ENCODE measurements at regions not wholly inside any gene's neighbourhood (a gene's known extent, or its start where the extent isn't known, plus 50 kb on each side); places are given as distances from the start of the nearest gene placed in this dataset.

GRCh38 chr4:96523611-96524010 lies 683.7 kb downstream of the PDHA2 start:
- intact Hi-C loops (cut with DNase I; ENCODE audit: low total_unique reads) = no loop called here
- no peak overlapping the region for H3K4me3 ChIP-seq (ENCODE audit: low read depth, poor library complexity, severe bottlenecking)
- no peak for DNase-seq (ENCODE audit: low spot score in 2 of 2)
- 51 to 65% methylated on average over 5 of the region's 5 CpGs for WGBS, 2 donors
- TF ChIP-seq POLR2A (IDR thresholded peaks at IDR 0.05) (no peak), CTCF (IDR thresholded peaks at IDR 0.05) (no peak)

- DNase-seq (ENCODE audit: low spot score in 2 of 2) = no peak
- H3K4me3 ChIP-seq (ENCODE audit: low read depth, poor library complexity, severe bottlenecking) = no peak overlapping the region
- TF ChIP-seq CTCF (IDR thresholded peaks at IDR 0.05) (no peak), POLR2A (IDR thresholded peaks at IDR 0.05) (no peak)
- 75 to 83% methylated on average over 10 to 12 of the region's 12 CpGs for WGBS, 2 donors
- intact Hi-C loops (cut with DNase I; ENCODE audit: low total_unique reads) = no loop called here
These were observed 684.5 kb downstream of the PDHA2 start for GRCh38 chr4:96524311-96524875.

GRCh38 chr4:96525898-96526297 lies 686.0 kb downstream of the PDHA2 start:
- no peak for DNase-seq (ENCODE audit: low spot score in 2 of 2)
- TF ChIP-seq POLR2A (IDR thresholded peaks at IDR 0.05) (no peak), CTCF (IDR thresholded peaks at IDR 0.05) (no peak)
- H3K4me3 ChIP-seq (ENCODE audit: low read depth, poor library complexity, severe bottlenecking) = no peak overlapping the region
- intact Hi-C loops (cut with DNase I; ENCODE audit: low total_unique reads) = no loop called here

GRCh38 chr4:96526625-96527024 lies 686.7 kb downstream of the PDHA2 start:
- DNase-seq (ENCODE audit: low spot score in 2 of 2) = no peak
- TF ChIP-seq CTCF (IDR thresholded peaks at IDR 0.05) (no peak), POLR2A (IDR thresholded peaks at IDR 0.05) (no peak)
- H3K4me3 ChIP-seq (ENCODE audit: low read depth, poor library complexity, severe bottlenecking) = no peak overlapping the region
- 38 to 48% methylated on average over 1 of the region's 1 CpG for WGBS, 2 donors
- intact Hi-C loops (cut with DNase I; ENCODE audit: low total_unique reads) = no loop called here

- DNase-seq (ENCODE audit: low spot score in 2 of 2) = no peak
- H3K4me3 ChIP-seq (ENCODE audit: low read depth, poor library complexity, severe bottlenecking) = no peak overlapping the region
- TF ChIP-seq POLR2A (IDR thresholded peaks at IDR 0.05) (no peak), CTCF (IDR thresholded peaks at IDR 0.05) (no peak)
- intact Hi-C loops (cut with DNase I; ENCODE audit: low total_unique reads) = no loop called here
These were observed 691.9 kb downstream of the PDHA2 start for GRCh38 chr4:96531836-96532235.

GRCh38 chr4:96543346-96543745 lies 703.5 kb downstream of the PDHA2 start:
- 80 to 87% methylated on average over 2 of the region's 2 CpGs for WGBS, 2 donors
- intact Hi-C loops (cut with DNase I; ENCODE audit: low total_unique reads) = no loop called here
- TF ChIP-seq CTCF (IDR thresholded peaks at IDR 0.05) = no peak
- TF ChIP-seq POLR2A (IDR thresholded peaks at IDR 0.05) = no peak

More at GRCh38 chr4:96543346-96543745, 703.5 kb downstream of the PDHA2 start:
- DNase-seq (ENCODE audit: low spot score in 2 of 2) = no peak
- no peak overlapping the region for H3K4me3 ChIP-seq (ENCODE audit: low read depth, poor library complexity, severe bottlenecking)
